Cardiac septum (tissue), 1 donor: ENCODE measurements at regions not wholly inside any gene's neighbourhood (a gene's known extent, or its start where the extent isn't known, plus 50 kb on each side); places are given as distances from the start of the nearest gene placed in this dataset.

Source experiments
- DNase-seq: peaks from one replicate; pipeline ENCODE4 v3.0.0-alpha.2; 2020; ENCODE audit warnings: low spot score
- intact Hi-C: fragments of 100-400 bp; cut with DNase I; formaldehyde crosslinking; loops from one replicate; pipeline ENCODE4 v1.14.0; 2022
- donor health status: DM: no; HTN: no; CAD: no.

- intact Hi-C loops = no loop called here
- no peak for DNase-seq
These were observed 1443.0 kb upstream of the CDH6 start for GRCh38 chr5:29750453-29750852.

DNA sequence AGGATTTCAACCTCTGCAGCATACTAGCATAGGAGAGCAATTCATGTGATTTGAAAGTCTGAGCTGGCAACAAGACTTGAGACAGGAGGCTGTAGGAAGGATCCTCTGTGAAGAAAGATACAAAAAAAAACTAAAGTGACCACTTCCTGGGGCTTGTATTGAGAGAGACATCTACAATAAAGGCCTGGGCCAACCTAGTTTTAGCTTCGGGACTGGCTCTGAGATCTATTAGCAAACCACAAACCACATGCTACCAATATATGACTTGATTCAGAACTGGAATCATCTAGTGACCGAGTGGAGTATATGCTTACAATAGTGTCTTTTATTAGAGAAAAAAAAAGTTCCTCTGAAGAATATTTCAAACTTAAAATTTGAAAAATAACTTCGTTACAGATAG, 1448.9 kb upstream of the CDH6 start:
- DNase-seq = no peak
- intact Hi-C loops = no loop called here

GRCh38 chr5:29720954-29721353, 1472.5 kb upstream of the CDH6 start:
- intact Hi-C loops = no loop called here
- DNase-seq = no peak

DNA sequence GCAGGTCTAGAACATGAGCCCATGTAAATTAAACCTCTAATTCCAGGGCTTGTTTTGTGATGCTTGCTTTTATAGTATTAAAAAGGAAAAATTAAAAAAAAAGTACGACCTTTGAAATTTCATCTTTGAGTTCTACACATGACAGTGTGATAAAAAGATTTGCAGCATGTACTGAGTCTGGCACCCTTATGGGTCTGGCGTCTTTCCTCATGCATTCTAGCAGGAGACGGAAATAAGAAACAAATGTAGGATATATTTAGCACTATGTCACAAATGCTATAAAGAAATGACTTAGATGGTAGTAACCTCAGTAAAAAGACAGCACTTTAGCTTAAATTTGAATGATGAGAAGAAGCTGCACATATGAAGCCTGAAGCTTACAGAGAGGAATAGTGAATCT, 1474.3 kb upstream of the CDH6 start:
- intact Hi-C loops = no loop called here

GRCh38 chr5:29715167-29715566, 1478.3 kb upstream of the CDH6 start:
- no peak for DNase-seq
- intact Hi-C loops = no loop called here

More for the DNA sequence above, 1474.3 kb upstream of the CDH6 start:
- DNase-seq = no peak

DNA sequence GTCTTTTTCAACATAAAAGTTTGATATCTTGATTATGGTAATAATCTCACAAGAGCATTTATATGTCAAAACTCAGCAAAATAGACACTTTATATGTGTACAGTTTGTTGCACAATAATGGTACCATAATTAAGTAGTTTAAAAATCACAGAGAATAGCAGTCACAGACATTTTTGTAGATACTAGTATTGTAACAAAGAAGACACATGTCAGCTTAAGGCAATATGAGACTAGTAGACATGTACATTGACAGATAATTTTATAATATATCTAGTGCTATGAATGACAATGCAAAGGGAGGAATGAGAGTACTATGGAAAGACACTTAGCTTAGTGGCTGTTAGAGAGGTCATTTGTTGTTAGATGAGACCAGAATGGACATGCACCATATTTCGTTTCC, 1490.6 kb upstream of the CDH6 start:
- no peak for DNase-seq
- intact Hi-C loops = no loop called here

GRCh38 chr5:29701600-29701999, 1491.9 kb upstream of the CDH6 start:
- intact Hi-C loops = no loop called here

DNA sequence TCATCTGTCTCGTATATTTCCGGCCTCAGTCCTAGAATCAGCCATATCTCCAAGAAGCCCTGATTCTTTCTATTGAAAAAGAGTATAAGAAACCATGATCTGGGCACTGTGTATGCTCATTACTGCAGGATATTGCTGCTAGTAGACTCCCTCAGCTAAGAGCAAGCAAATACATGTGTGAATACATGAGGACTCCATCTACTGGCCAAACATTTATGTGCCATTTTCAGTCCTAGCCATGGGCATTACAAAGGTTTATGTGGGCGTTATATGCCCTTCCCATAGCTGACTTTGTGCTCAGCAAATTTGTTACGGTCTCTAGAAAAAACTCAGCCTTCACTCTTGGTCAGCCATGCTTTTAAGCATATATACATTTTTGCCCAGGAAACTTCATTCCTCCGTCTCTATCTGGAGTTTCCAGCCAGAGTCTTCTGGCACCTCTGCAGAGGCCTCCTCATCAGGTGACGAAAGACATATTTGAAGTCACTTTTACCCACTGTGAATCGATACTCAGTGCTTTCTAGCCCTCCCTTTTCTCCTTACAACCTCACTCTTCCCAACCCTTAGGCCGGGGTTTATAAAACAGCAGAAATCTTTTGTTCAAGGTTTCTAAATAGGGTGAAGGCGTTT, 1495.6 kb upstream of the CDH6 start:
- intact Hi-C loops = no loop called here
- no peak for DNase-seq

More at GRCh38 chr5:29701600-29701999, 1491.9 kb upstream of the CDH6 start:
- no peak for DNase-seq

DNA sequence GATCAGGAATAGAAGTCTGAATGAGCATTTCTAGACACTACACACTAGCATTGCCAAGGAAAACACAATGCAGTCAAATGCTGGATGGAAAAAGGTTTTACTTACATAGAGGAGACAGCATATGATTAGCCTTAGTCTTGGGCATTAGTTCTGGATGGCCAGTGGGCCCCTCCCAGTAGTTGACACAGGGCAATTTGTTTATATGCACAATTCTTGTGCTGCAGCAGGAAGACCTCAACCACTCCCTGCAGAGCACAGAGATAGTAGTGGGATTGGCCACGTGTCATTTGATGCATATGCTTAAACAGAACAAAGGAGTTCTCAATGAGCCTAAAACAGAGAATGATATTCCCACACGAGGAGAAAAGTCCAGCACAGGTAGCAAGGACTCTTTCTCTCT, 1496.2 kb upstream of the CDH6 start:
- DNase-seq = no peak
- intact Hi-C loops = no loop called here

DNA sequence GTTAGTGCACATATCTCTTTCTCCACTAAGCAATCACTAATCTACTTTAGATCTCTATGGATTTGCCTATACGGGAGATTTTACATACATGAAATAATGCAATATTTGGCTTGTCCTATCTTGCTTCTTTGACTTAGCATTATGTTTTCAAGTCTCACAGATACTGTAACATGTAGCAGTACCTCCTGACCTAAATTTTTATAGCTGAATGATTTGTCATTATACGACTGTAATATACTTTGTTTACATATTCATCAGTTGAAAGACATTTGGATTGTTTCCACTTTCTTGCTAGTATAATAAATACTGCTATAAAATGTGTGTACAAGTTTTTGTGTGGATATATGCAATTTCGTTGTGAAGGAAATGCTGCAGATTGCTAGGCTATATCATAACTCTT, 1520.8 kb upstream of the CDH6 start:
- intact Hi-C loops = no loop called here
- DNase-seq = no peak

DNA sequence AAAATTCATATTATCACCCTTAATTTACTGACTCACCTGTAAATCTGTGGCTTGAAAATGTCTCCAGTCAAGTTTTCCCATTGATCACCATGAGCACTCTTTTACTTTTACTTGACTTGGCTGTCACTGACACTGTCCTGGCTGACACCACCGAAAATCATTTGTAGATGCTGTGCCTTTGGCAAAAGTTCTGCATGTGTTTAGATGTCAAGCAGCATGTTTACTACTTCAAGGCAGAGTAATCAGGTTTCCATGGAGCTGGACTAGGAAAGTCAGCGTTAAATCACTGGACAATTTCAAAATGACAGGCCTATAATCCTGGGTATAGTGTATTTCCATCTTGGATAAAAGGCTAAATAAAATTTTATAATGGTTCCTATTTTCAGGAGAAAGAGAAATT, 1530.6 kb upstream of the CDH6 start:
- intact Hi-C loops = no loop called here

GRCh38 chr5:29654954-29655353, 1538.5 kb upstream of the CDH6 start:
- intact Hi-C loops = no loop called here
- no peak for DNase-seq

More for the DNA sequence above, 1530.6 kb upstream of the CDH6 start:
- no peak for DNase-seq

GRCh38 chr5:29649321-29649720, 1544.2 kb upstream of the CDH6 start:
- no peak for DNase-seq
- intact Hi-C loops = no loop called here

GRCh38 chr5:29642601-29643000, 1550.9 kb upstream of the CDH6 start:
- intact Hi-C loops = no loop called here

DNA sequence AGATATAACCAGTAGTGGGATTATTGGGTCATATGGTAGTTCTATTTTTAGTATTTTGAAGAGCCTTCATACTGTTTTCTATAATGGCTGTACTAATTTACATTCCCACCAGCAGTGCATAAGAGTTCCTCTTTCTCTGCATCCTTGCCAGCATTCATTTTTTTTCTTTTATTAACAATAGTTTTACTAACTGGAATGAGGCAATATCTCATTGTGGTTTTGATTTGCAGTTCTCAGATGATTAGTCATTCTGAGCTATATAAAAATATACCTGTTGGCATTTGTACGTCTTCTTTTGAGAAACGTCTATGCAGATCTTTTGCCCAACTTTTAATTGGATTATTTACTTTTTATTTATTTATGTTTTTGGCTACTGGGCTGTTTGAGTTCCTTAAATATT, 1579.3 kb upstream of the CDH6 start:
- DNase-seq = no peak
- intact Hi-C loops = no loop called here

More at GRCh38 chr5:29642601-29643000, 1550.9 kb upstream of the CDH6 start:
- no peak for DNase-seq

DNA sequence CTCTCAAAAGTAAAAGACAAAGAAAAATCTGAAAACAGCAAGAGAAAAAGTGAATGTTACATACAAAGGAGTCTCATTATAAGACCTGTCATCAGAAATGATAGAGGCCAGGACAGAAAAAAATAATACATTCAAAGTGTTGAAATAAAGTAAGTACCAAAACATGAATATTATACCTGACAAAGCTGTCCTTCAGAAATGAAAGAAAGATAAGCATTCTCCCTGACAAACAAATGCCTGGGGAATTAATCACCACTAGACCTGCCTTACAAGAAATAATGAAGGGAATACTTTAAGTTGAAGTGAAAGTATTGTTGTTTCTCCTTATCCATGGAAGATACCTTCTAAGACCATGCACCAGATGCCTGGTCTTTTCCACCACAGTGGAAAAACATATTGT, 1605.2 kb upstream of the CDH6 start:
- DNase-seq = no peak
- intact Hi-C loops = no loop called here

DNA sequence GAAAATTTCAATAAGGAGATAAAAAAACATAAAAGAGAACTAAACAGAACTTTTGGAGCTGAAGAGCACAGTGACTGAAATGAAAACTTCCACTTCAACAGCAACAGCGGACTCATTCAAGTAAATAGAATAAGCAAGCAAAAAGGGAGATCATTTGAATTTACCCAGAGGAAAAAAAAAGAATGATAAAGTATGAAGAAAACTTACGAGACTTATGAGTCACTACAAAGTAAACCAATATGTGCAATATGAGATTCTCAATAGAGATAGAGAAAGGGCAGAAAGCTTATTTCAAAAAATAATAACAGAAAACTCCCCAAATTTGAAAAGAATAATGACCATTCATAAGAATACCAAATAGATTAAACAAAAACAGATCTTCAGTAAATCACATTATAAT, 1605.7 kb upstream of the CDH6 start:
- DNase-seq = no peak
- intact Hi-C loops = no loop called here

GRCh38 chr5:29568028-29568427, 1625.5 kb upstream of the CDH6 start:
- intact Hi-C loops = no loop called here
- DNase-seq = no peak

GRCh38 chr5:29561564-29561963, 1631.9 kb upstream of the CDH6 start:
- no peak for DNase-seq
- intact Hi-C loops = no loop called here

GRCh38 chr5:29550523-29550922, 1643.0 kb upstream of the CDH6 start:
- intact Hi-C loops = no loop called here
- DNase-seq = no peak

DNA sequence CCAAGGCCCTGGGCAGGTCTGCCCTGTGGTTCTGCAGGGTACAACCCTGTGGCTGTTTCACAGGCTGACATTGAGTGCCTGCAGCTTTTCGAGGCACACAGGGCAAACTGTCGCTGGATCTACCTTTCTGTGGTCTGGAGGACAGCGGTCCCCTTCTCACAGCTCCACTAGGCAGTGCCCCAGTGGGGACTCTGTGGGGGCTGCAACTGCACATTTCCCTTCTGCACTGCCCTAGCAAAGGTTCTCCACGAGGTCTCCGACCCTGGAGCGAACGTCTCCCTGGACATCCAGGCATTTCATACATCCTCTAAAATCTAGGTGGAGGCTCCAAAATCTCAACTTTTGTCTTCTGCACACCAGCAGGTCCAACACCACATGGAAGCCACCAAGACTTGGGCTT, 1645.2 kb upstream of the CDH6 start:
- intact Hi-C loops = no loop called here
- DNase-seq = no peak

DNA sequence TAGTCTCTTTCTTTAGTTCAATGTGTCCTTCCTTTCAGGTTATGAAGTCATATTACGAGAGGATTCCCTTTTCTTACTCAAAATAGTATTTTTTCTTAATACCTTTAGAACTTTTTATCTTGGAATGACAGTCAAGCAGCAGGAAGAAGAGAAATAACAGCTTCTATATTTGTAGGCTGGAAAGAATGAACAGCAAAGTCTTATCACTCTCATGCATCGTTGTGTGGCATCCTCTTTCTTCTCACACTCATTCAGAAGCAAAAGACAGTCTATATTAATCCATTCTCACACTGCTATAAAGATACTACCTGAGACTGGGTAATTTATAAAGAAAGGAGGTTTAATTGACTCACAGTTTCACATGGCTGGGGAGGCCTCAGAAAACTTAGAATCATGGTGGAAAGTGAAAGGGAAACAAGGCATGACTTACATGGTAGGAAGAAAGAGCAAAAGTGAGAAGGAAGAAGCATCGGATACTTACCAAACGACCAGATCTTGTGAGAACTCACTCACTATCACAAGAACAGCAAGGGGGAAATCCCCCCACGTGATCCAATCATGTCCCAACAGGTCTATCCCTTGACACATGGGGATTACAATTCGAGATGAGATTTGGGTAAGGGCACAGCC, 1646.1 kb upstream of the CDH6 start:
- intact Hi-C loops = no loop called here
- DNase-seq = no peak
